ENCODE measurements at regions not wholly inside any gene's neighbourhood (a gene's known extent, or its start where the extent isn't known, plus 50 kb on each side); places are given as distances from the start of the nearest gene placed in this dataset.

GRCh38 chr6:166830891-166831363 is 125.4 kb downstream of the RNASET2 start (continued):
- no peak for TF ChIP-seq CREB3 (CRISPR knock-in tag; IDR thresholded peaks at IDR 0.05)
- TF ChIP-seq SNAPC2 (CRISPR knock-in tag; IDR thresholded peaks at IDR 0.05) = no peak
- no peak for TF ChIP-seq THRA (CRISPR knock-in tag; IDR thresholded peaks at IDR 0.05; ENCODE audit: borderline replicate concordance)
- no peak for TF ChIP-seq ZNF383 (CRISPR knock-in tag; IDR thresholded peaks at IDR 0.05; ENCODE audit: borderline replicate concordance)
- no peak for TF ChIP-seq ZNF484 (CRISPR knock-in tag; IDR thresholded peaks at IDR 0.05; ENCODE audit: borderline replicate concordance, low read depth)
- TF ChIP-seq SP1 (IDR thresholded peaks at IDR 0.05) = no peak
- TF ChIP-seq SP1 (CRISPR knock-in tag; IDR thresholded peaks at IDR 0.05) = no peak
- TF ChIP-seq TRAFD1 (CRISPR knock-in tag; IDR thresholded peaks at IDR 0.05; ENCODE audit: borderline replicate concordance) = no peak
- TF ChIP-seq KMT2A (CRISPR knock-in tag; IDR thresholded peaks at IDR 0.05) = no peak
- TF ChIP-seq ZBTB2 (CRISPR knock-in tag; IDR thresholded peaks at IDR 0.05; ENCODE audit: low read depth) = no peak

All from HepG2 (cell line).